ENCODE measurements at regions not wholly inside any gene's neighbourhood (a gene's known extent, or its start where the extent isn't known, plus 50 kb on each side); places are given as distances from the start of the nearest gene placed in this dataset.

DNA sequence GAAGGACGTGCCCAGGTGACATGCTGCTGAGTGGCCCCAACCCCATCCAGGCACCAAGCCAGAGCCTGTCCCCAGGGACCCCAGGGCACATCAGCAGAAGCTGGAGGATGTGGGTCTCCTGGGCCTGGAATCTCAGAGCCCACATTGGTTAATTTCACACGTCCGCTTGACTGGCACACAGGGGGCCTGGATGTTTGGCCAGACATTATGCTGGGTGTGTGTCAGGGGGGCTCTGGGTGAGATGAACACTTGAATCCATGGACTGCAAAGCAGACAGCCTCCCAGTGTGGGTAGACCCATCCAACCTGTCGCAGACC, 79.1 kb upstream of the RET start:
- no peaks in the 10 kb centered on the region for H3K36me3 ChIP-seq (ENCODE audit: low read depth, missing control alignments)
- H3K27me3 ChIP-seq = no peaks in the 10 kb centered on the region
- TF ChIP-seq POLR2A (IDR thresholded peaks at IDR 0.05) = no peak
- TF ChIP-seq, protein P1, sequence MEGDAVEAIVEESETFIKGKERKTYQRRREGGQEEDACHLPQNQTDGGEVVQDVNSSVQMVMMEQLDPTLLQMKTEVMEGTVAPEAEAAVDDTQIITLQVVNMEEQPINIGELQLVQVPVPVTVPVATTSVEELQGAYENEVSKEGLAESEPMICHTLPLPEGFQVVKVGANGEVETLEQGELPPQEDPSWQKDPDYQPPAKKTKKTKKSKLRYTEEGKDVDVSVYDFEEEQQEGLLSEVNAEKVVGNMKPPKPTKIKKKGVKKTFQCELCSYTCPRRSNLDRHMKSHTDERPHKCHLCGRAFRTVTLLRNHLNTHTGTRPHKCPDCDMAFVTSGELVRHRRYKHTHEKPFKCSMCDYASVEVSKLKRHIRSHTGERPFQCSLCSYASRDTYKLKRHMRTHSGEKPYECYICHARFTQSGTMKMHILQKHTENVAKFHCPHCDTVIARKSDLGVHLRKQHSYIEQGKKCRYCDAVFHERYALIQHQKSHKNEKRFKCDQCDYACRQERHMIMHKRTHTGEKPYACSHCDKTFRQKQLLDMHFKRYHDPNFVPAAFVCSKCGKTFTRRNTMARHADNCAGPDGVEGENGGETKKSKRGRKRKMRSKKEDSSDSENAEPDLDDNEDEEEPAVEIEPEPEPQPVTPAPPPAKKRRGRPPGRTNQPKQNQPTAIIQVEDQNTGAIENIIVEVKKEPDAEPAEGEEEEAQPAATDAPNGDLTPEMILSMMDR (IDR thresholded peaks at IDR 0.05) = no peak
- H3K4me3 ChIP-seq = no peak overlapping the region
- no peak for DNase-seq
- H3K9me3 ChIP-seq = no peaks in the 10 kb centered on the region
- intact Hi-C loops (cut with DNase I; ENCODE audit: low total_unique reads) = no loop called here
- H3K27ac ChIP-seq = no peak overlapping the region
- no peaks in the 10 kb centered on the region for H3K4me1 ChIP-seq
- 90 to 100% methylated on average over 1 to 4 of the region's 4 CpGs for WGBS, 2 donors

DNA sequence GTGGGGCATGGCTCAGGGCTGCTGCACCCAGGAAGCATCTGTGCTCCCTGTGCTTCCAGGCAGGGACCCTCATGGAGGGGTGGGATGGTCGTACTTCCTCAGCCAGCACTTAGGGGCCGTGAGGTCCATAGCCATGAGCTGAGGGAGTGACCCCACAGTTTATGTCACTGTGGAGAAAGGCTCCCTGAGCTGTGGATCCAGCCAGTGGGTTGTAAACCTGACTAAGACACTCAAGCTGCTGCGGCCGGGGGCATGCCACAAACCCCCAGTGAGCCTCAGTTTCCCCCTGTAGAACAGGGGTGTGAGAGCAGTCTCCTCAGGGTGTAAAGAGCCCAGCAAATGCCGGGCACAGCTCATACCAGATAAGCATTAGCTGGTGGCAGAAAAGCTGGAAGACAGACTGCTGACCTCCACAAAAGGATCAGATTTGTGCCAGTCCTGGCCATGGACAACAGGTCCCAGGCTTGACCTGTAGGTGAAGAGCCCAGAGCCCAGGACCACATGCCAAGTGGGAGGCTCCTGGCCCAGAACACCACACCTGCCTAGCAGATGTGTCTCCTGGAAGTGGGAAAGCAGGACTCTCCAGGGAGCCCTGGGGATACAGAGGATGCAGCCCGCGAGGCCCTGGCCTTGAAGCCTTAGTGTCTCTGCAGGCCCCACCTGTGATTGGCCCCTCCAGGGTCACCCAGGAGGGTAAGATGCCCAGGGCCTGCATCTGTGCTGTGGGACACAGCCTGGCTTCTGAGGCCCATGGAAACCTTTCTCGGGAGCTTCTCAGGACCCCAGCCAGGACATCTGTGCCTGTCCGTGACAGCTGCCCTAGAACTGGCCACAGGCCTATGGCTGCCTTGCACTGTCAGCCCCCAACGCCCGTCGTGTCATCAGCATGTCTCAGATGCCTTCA, 78.1 kb upstream of the RET start:
- Histone ChIP-seq H3K4me1 (no peaks in the 10 kb centered on the region), H3K9me3 (no peaks in the 10 kb centered on the region), H3K27me3 (no peaks in the 10 kb centered on the region), H3K36me3 (ENCODE audit: low read depth, missing control alignments) (no peaks in the 10 kb centered on the region), H3K27ac (no peak overlapping the region), H3K4me3 (no peak overlapping the region)
- no peak for DNase-seq
- TF ChIP-seq, protein P1 (IDR thresholded peaks at IDR 0.05) = no peak
- TF ChIP-seq POLR2A (IDR thresholded peaks at IDR 0.05) = no peak
- WGBS, 2 donors = 86 to 88% methylated on average over 4 to 12 of the region's 12 CpGs
- intact Hi-C loops (cut with DNase I; ENCODE audit: low total_unique reads) = no loop called here

GRCh38 chr10:42999385-43000020, 77.4 kb upstream of the RET start:
- WGBS, 2 donors = 91 to 100% methylated on average over 5 to 8 of the region's 8 CpGs
- intact Hi-C loops (cut with DNase I; ENCODE audit: low total_unique reads) = no loop called here
- Histone ChIP-seq H3K4me3 (no peak overlapping the region), H3K9me3 (no peaks in the 10 kb centered on the region), H3K27ac (no peak overlapping the region), H3K36me3 (ENCODE audit: low read depth, missing control alignments) (no peaks in the 10 kb centered on the region), H3K4me1 (no peaks in the 10 kb centered on the region), H3K27me3 (no peaks in the 10 kb centered on the region)
- TF ChIP-seq POLR2A (IDR thresholded peaks at IDR 0.05) = no peak
- TF ChIP-seq, protein P1 (IDR thresholded peaks at IDR 0.05) = no peak
- DNase-seq = no peak

- H3K4me1 ChIP-seq = no peaks in the 10 kb centered on the region
- no peak overlapping the region for H3K27ac ChIP-seq
- TF ChIP-seq, protein P1 (IDR thresholded peaks at IDR 0.05) = no peak
- TF ChIP-seq POLR2A (IDR thresholded peaks at IDR 0.05) = no peak
- H3K27me3 ChIP-seq = no peaks in the 10 kb centered on the region
- no peak overlapping the region for H3K4me3 ChIP-seq
- no peaks in the 10 kb centered on the region for H3K36me3 ChIP-seq (ENCODE audit: low read depth, missing control alignments)
- WGBS, 2 donors = 92% methylated on average over 3 of the region's 3 CpGs; no CpG with 5 or more reads in 1 of the 2 donors
- intact Hi-C loops (cut with DNase I; ENCODE audit: low total_unique reads) = no loop called here
- no peak for DNase-seq
- H3K9me3 ChIP-seq = no peaks in the 10 kb centered on the region
Measured at GRCh38 chr10:43000021-43000411, 76.9 kb upstream of the RET start.

All from testis (tissue), 2 donors.